ENCODE measurements at regions not wholly inside any gene's neighbourhood (a gene's known extent, or its start where the extent isn't known, plus 50 kb on each side); places are given as distances from the start of the nearest gene placed in this dataset.

DNA sequence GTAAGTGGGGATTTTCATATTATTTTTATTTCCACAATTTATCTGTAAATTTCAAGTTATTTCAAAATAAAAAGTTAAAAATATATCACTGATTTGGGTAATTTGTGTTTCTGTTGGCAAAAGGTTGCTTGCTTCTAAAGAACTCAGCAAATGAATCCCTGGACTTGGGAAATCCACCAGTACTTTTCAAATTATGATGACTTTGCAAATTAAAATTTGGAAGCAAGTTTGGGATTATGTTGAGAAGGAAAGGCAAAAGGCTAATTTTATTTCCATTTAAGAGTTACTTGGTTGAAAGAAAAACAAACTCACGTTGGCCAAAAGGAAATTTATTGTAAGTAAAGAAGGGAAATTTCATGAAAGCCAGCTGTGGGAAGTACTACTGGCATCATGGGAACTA is 220.3 kb downstream of the MAP2K6 start:
- Histone ChIP-seq H3K9me2 (no peaks in the 10 kb centered on the region; the same call in 1 of the 2 replicates), H3K9me3 (0 out of 2 replicates have a peak, but pooled peaks cover 4% of the 10 kb centered on the region), H3K27me3 (ENCODE audit: insufficient read depth) (no peaks in the 10 kb centered on the region), H3K9ac (no peak overlapping the region), H3F3A (replicated peaks; ENCODE audit: insufficient read depth) (no peaks in the 10 kb centered on the region), H3K4me2 (no peak overlapping the region), H3K4me3 (ENCODE audit: low read depth in 2 of 2, low read length in 1 of 2) (no peak overlapping the region), H2AFZ (ENCODE audit: low read depth) (no peak overlapping the region), H3K4me1 (ENCODE audit: control insufficient read depth in 1 of 2, insufficient read depth in 2 of 2, low read depth in 1 of 2, low read length in 1 of 2) (peaks cover 0 to 6% of the 10 kb centered on the region in 2 experiments; a peak in 1 of 4 replicates), H3K27ac (ENCODE audit: low read depth in 2 of 2, low read length in 1 of 2) (no peak overlapping the region), H3K79me2 (ENCODE audit: insufficient read depth) (no peaks in the 10 kb centered on the region), H3K36me3 (replicated peaks in 1 of 2; ENCODE audit: control insufficient read depth in 1 of 2, insufficient read depth in 2 of 2, low read length in 1 of 2) (no peaks in the 10 kb centered on the region), H4K20me1 (ENCODE audit: insufficient read depth) (no peaks in the 10 kb centered on the region)
- 35% methylated on average over 1 of the region's 1 CpG for WGBS (ENCODE audit: low lambda C conversion rate)
- no peak for DNase-seq
- no peak for TF ChIP-seq SIN3A (IDR thresholded peaks at IDR 0.05; ENCODE audit: borderline replicate concordance, low read depth, low read length)
- TF ChIP-seq RFX5 (IDR thresholded peaks at IDR 0.05; ENCODE audit: low read length), result no peak
- no peak for TF ChIP-seq MEF2A (IDR thresholded peaks at IDR 0.05; ENCODE audit: borderline replicate concordance, low read depth)
- TF ChIP-seq TEAD4 (IDR thresholded peaks at IDR 0.05; ENCODE audit: borderline replicate concordance, insufficient read depth), result no peak
- no peak for TF ChIP-seq NRF1 (IDR thresholded peaks at IDR 0.05; ENCODE audit: low read depth, low read length)
- no peak for TF ChIP-seq EP300 (IDR thresholded peaks at IDR 0.05; ENCODE audit: borderline replicate concordance in 1 of 2, low read depth in 1 of 2, low read length in 1 of 2)
- TF ChIP-seq YY1 (IDR thresholded peaks at IDR 0.05; ENCODE audit: low read depth), result no peak
- TF ChIP-seq GABPA (IDR thresholded peaks at IDR 0.05; ENCODE audit: low read depth), result no peak
- TF ChIP-seq RXRA (IDR thresholded peaks at IDR 0.05; ENCODE audit: borderline replicate concordance, low read depth), result no peak
- TF ChIP-seq FOXM1 (IDR thresholded peaks at IDR 0.05; ENCODE audit: low read depth), result no peak
- TF ChIP-seq GATA2 (CRISPR knock-in tag; IDR thresholded peaks at IDR 0.05), result no peak
- no peak for TF ChIP-seq MXI1 (IDR thresholded peaks at IDR 0.05; ENCODE audit: low read depth, low read length)
- no peak for TF ChIP-seq NFIC (IDR thresholded peaks at IDR 0.05; ENCODE audit: borderline replicate concordance)
- no peak for TF ChIP-seq POLR2AphosphoS5 (IDR thresholded peaks at IDR 0.05; ENCODE audit: low read depth, low read length)
- no peak for TF ChIP-seq USF1 (IDR thresholded peaks at IDR 0.05; ENCODE audit: borderline replicate concordance, low read depth)
- TF ChIP-seq ELF1 (IDR thresholded peaks at IDR 0.05), result no peak
- TF ChIP-seq RAD21 (IDR thresholded peaks at IDR 0.05; ENCODE audit: low read length), result no peak
- ChIA-PET POLR2A (no interaction called here), CTCF (interaction anchor here (2.4 kb wide), 1 partner anchor 28 kb away, joined by 12 read pairs; no protein-coding TSS in a partner anchor)

DNA sequence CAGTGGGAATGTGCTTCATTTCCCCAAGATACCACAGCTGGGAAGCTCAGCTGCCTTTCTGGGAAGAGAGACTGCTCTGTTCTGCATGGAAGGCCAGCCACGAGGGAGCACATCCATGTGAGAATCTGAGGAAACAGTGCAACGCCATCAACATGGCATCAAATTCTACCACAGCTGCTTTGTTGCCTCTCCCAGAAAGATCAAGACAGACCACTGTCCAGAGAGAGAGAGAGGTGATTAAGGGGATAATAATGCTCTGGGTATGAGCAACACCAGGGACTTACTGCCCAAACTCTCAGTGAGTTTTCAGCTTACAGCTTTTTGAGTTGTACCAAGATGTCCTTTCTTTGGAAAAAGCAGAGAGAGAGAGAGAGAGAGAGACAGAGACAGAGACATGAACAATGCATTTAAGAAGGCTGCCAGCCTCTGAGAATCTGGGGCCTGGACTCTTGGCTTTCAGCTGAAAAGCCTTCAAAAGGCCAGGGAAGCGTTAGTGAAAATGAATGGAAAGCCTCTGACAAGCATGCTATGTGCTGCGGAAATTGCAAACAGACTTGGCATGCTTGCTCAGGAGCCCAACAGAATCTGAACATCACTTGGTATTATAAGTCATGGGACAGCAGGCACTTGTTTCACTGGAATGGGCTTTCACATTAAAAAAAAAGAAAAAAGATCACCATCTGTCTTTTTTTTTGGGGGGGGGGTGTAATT is 223.1 kb downstream of the MAP2K6 start:
- no peak overlapping the region for H3K4me3 ChIP-seq (ENCODE audit: low read depth in 2 of 2, low read length in 1 of 2)
- no peak for DNase-seq
- H3K36me3 ChIP-seq (replicated peaks in 1 of 2; ENCODE audit: control insufficient read depth in 1 of 2, insufficient read depth in 2 of 2, low read length in 1 of 2), result no peaks in the 10 kb centered on the region
- no peaks in the 10 kb centered on the region for H3K9me3 ChIP-seq
- H3K9ac ChIP-seq, result no peak overlapping the region
- H4K20me1 ChIP-seq (ENCODE audit: insufficient read depth), result no peaks in the 10 kb centered on the region
- CTCF ChIA-PET, result interaction anchor here (1.7 kb wide), 1 partner anchor 30 kb away, joined by 7 read pairs; no protein-coding TSS in a partner anchor
- peaks cover 0 to 6% of the 10 kb centered on the region in 2 experiments; a peak in 1 of 4 replicates for H3K4me1 ChIP-seq (ENCODE audit: control insufficient read depth in 1 of 2, insufficient read depth in 2 of 2, low read depth in 1 of 2, low read length in 1 of 2)
- H3K27ac ChIP-seq (ENCODE audit: low read depth in 2 of 2, low read length in 1 of 2), result no peak overlapping the region
- WGBS (ENCODE audit: low lambda C conversion rate), result 49% methylated on average over 4 of the region's 4 CpGs
- POLR2A ChIA-PET, result no interaction called here
- H3F3A ChIP-seq (replicated peaks; ENCODE audit: insufficient read depth), result no peaks in the 10 kb centered on the region
- no peak overlapping the region; the same call in 1 of the 2 replicates for H2AFZ ChIP-seq (ENCODE audit: low read depth)
- H3K27me3 ChIP-seq (ENCODE audit: insufficient read depth), result no peaks in the 10 kb centered on the region
- no peaks in the 10 kb centered on the region for H3K9me2 ChIP-seq
- H3K4me2 ChIP-seq, result peak overlapping the region; percentile 25; the same call in 1 of the 2 replicates
- no peaks in the 10 kb centered on the region for H3K79me2 ChIP-seq (ENCODE audit: insufficient read depth)
- TF ChIP-seq TCF12 (IDR thresholded peaks at IDR 0.05) (peak; percentile 43), SMC3 (IDR thresholded peaks at IDR 0.05; ENCODE audit: low read depth, low read length) (no peak), RCOR1 (IDR thresholded peaks at IDR 0.05; ENCODE audit: low read length) (no peak), NRF1 (IDR thresholded peaks at IDR 0.05; ENCODE audit: low read depth, low read length) (no peak), USF1 (IDR thresholded peaks at IDR 0.05; ENCODE audit: borderline replicate concordance, low read depth) (no peak), CTCF (IDR thresholded peaks at IDR 0.05) (no peak), USF2 (IDR thresholded peaks at IDR 0.05; ENCODE audit: borderline replicate concordance, low read depth, low read length) (no peak), TEAD4 (IDR thresholded peaks at IDR 0.05; ENCODE audit: borderline replicate concordance, insufficient read depth) (0 out of 2 replicates have a peak, but pooled peaks have one; percentile 25)

All from SK-N-SH (cell line).